Ovary (tissue), 7 donors: ENCODE measurements at regions not wholly inside any gene's neighbourhood (a gene's known extent, or its start where the extent isn't known, plus 50 kb on each side); places are given as distances from the start of the nearest gene placed in this dataset.
A peak's percentile ranks its signal among the peaks of the same experiment; 100 is the strongest.
"Not testable (repeated sequence)": the region's sequence is repeated elsewhere in the genome, so short reads cannot be mapped to it uniquely, and the experiment has no call there.

Source experiments
- DNase-seq, 5 donors: peaks; one replicate each; pipeline ENCODE4 v3.0.0-alpha.2; 2019 to 2020
- H3K27ac ChIP-seq, 2 donors: fragments of 200-600 bp; one replicate each; pipeline versions ENCODE4 v1.5.1 to v1.8.0; 2019 to 2022
- H3K27me3 ChIP-seq: fragments of 200-600 bp; one replicate; pipeline ENCODE4 v1.8.0; 2022
- H3K36me3 ChIP-seq: fragments of 200-600 bp; sonication (generic); one replicate; pipeline ENCODE4 v1.5.1; 2019
- H3K4me1 ChIP-seq: one replicate; pipeline ENCODE4 v1.8.1; 2013; ENCODE audit warnings: mild to moderate bottlenecking, moderate library complexity; ENCODE audit not compliant: insufficient read depth
- H3K4me3 ChIP-seq: fragments of 200-600 bp; sonication (generic); one replicate; pipeline ENCODE4 v1.5.1; 2017
- H3K9me3 ChIP-seq, 2 donors: fragments of 200-600 bp in 1 of 2; sonication (generic) in 1 of 2; one replicate each; pipeline versions ENCODE4 v1.5.1 to v1.8.1; 2013 to 2019; ENCODE audit warnings: mild to moderate bottlenecking in 1 of 2, moderate library complexity in 1 of 2
- EP300 ChIP-seq: sonication (generic); formaldehyde crosslinking; IDR thresholded peaks from one replicate; pipeline ENCODE4 v1.6.1; 2017; ENCODE audit warnings: antibody characterized with exemption
- POLR2A ChIP-seq: fragments of 450-650 bp; IDR thresholded peaks from one replicate; pipeline ENCODE4 v1.6.1; 2017; ENCODE audit warnings: antibody characterized with exemption, mild to moderate bottlenecking, moderate library complexity
- whole genome bisulfite sequencing, 3 donors: extraction: QIAGEN DNeasy Blood & Tissue Kit in 1 of 3; methylation state at CpG; one replicate each; pipeline versions ENCODE4 v1.1.5 to v1.1.7; 2013 to 2017; 5-methylcytosine and 5-hydroxymethylcytosine counted together
- intact Hi-C, 4 donors: fragments of 100-400 bp; cut with DNase I; formaldehyde crosslinking; loops; one replicate each; pipeline versions ENCODE4 v1.11.0 to v1.15.1; 2022 to 2023
- TF ChIP-seq, protein P1 (sequence below), 3 donors: fragments of 450-650 bp in 2 of 3; fragments of 200-600 bp in 1 of 3; IDR thresholded peaks; one replicate each; pipeline versions ENCODE4 v1.5.1 to v1.8.0; 2016 to 2022; ENCODE audit warnings: antibody characterized with exemption in 3 of 3, mild to moderate bottlenecking in 1 of 3
- donor health status: DM: no; HTN: no; CAD: no; lungs with moderate emphysema.
- donor health status: DM: no; HTN: no; CAD: no.
- donor health status: Bipolar disorder and iron deficiency.
- donor health status: DM: no; HTN: no; CAD: no.
- donor health status: DM: yes; HTN: yes; CAD: no.

DNA sequence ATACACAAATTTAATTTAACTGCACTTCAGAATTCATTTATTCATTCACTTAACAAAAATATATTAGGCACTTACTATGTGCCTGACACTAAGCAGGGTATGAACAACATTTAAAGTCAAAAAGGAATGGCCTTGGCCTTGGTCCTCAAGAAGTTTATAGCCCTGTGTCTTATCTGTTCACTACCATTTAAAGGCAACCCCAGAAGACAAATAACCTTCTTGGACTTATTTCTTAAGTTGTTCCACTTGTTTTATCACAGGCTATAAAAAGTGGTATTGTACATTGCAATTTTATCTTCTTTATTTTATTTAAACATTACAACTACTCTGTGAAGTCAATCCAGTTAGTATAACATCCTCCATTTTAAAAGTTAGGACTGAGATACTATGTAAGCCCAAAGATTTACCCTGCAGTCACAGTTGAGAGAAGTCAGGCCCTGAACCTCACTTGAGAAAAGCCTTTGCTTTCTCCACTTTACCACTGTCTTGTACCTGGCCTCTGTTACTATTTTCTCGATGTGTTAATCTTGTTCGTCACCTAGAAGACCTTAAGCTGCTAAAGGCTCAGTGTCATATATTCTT, 305.6 kb upstream of the DIPK2B start:
- H3K4me3 ChIP-seq: no peak overlapping the region
- TF ChIP-seq, protein P1, sequence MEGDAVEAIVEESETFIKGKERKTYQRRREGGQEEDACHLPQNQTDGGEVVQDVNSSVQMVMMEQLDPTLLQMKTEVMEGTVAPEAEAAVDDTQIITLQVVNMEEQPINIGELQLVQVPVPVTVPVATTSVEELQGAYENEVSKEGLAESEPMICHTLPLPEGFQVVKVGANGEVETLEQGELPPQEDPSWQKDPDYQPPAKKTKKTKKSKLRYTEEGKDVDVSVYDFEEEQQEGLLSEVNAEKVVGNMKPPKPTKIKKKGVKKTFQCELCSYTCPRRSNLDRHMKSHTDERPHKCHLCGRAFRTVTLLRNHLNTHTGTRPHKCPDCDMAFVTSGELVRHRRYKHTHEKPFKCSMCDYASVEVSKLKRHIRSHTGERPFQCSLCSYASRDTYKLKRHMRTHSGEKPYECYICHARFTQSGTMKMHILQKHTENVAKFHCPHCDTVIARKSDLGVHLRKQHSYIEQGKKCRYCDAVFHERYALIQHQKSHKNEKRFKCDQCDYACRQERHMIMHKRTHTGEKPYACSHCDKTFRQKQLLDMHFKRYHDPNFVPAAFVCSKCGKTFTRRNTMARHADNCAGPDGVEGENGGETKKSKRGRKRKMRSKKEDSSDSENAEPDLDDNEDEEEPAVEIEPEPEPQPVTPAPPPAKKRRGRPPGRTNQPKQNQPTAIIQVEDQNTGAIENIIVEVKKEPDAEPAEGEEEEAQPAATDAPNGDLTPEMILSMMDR (IDR thresholded peaks at IDR 0.05): no peak
- TF ChIP-seq POLR2A (no peak), EP300 (no peak)
- peak overlapping the region in 1 of 2 donors; percentile 11 for H3K27ac ChIP-seq
- no peaks in the 10 kb centered on the region for H3K36me3 ChIP-seq
- peaks cover 6% of the 10 kb centered on the region for H3K4me1 ChIP-seq
- no peaks in the 10 kb centered on the region for H3K9me3 ChIP-seq
- intact Hi-C loops: no loop called here
- no peak for DNase-seq
- H3K27me3 ChIP-seq: no peaks in the 10 kb centered on the region
- WGBS, 3 donors: 52 to 63% (median 59%) methylated on average over 2 of the region's 2 CpGs

DNA sequence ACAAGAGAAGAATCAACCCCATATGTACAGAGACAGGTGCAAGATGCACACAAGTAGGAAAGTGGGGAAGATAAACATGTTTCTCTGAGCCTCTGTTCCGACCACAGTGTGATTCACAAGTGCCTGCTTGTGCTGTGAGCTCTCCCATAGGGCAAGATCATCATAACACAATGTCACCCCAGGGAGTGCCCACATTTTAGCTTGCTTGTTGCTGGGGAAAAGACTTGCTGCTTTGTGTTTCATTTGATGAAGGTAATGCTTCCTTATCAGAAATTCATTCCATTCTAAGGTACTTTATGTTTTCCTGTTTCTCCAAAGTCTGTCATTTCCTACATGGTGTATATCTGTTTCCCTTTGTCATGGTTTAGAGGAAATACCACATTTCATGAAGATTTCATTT, 304.5 kb upstream of the DIPK2B start:
- TF ChIP-seq, protein P1 (IDR thresholded peaks at IDR 0.05): no peak
- TF ChIP-seq EP300 (no peak), POLR2A (no peak)
- WGBS, 3 donors: 32 to 47% (median 38%) methylated on average over 1 of the region's 1 CpG
- Histone ChIP-seq H3K4me3 (no peak overlapping the region), H3K27ac (no peak overlapping the region), H3K4me1 (peaks cover 4% of the 10 kb centered on the region), H3K27me3 (no peaks in the 10 kb centered on the region), H3K9me3 (no peaks in the 10 kb centered on the region), H3K36me3 (no peaks in the 10 kb centered on the region)
- intact Hi-C loops: no loop called here
- no peak for DNase-seq

DNA sequence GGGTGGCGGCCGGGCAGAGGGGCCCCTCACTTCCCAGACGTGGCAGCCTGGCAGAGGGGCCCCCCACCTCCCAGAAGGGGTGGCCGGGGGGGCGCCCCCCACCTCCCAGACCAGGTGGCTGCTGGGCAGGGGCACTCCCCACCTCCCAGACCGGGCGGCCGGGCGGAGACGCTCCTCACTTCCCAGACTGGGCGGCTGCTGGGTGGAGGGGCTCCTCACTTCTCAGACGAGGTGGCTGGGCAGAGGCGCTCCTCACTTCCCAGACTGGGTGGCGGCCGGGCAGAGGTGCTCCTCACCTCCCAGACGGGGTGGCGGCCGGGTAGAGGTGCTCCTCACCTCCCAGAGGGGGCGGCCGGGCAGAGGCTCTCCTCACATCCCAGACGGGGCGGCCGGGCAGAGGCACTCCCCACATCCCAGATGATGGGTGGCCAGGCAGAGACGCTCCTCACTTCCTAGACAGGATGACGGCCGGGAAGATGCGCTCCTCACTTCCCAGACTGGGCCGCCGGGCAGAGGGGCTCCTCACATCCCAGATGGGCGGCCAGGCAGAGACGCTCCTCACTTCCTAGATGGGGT, 303.2 kb upstream of the DIPK2B start:
- H3K27me3 ChIP-seq, H3K9me3 ChIP-seq, intact Hi-C loops, H3K27ac ChIP-seq, H3K4me3 ChIP-seq, H3K36me3 ChIP-seq, H3K4me1 ChIP-seq: not testable (repeated sequence)
- 88 to 91% (median 89%) methylated on average over 26 to 31 of the region's 31 CpGs for WGBS, 3 donors
- DNase-seq: peak in 2 of 5 donors; percentile 17 to 18

GRCh38 chrX:45502396-45502795, 301.7 kb upstream of the DIPK2B start:
- WGBS, 3 donors: 71 to 86% (median 75%) methylated on average over 2 of the region's 2 CpGs
- TF ChIP-seq EP300 (no peak), POLR2A (no peak)
- TF ChIP-seq, protein P1 (IDR thresholded peaks at IDR 0.05): no peak
- Histone ChIP-seq H3K4me1 (no peaks in the 10 kb centered on the region), H3K36me3 (no peaks in the 10 kb centered on the region), H3K27me3 (no peaks in the 10 kb centered on the region), H3K4me3 (no peak overlapping the region), H3K9me3 (no peaks in the 10 kb centered on the region), H3K27ac (no peak overlapping the region)
- no peak for DNase-seq
- intact Hi-C loops: loop anchor here in 1 of 4 donors (1.0 kb wide), 1 partner anchor 26 kb away; no protein-coding TSS in a partner anchor

DNA sequence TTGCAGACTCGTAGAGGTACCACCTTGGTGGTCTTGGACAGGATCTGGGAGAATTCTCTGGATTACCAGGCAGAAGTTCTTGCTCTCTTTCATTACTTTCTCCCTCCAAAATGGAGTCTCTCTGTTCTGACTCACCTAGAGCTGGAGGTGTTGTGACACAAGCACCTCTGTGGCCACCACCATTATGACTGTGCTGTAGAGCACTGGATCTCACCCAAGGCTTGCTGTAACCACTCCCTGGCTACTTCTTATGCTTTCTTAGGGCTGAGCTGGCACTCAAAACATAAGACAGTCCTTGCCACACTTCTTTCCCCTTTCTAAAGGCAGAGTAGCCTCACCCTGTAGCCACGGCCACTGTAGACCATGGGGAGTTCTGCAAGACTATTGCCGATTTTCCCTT, 296.6 kb upstream of the DIPK2B start:
- TF ChIP-seq EP300: no peak
- TF ChIP-seq, protein P1 (IDR thresholded peaks at IDR 0.05): no peak
- TF ChIP-seq POLR2A: no peak
- Histone ChIP-seq H3K36me3 (no peaks in the 10 kb centered on the region), H3K9me3 (no peaks in the 10 kb centered on the region), H3K27ac (no peak overlapping the region), H3K4me3 (no peak overlapping the region), H3K4me1 (no peaks in the 10 kb centered on the region), H3K27me3 (no peaks in the 10 kb centered on the region)
- DNase-seq: no peak
- 82 to 87% (median 85%) methylated on average over 3 of the region's 3 CpGs for WGBS, 3 donors
- intact Hi-C loops: no loop called here
